ENCODE measurements at regions not wholly inside any gene's neighbourhood (a gene's known extent, or its start where the extent isn't known, plus 50 kb on each side); places are given as distances from the start of the nearest gene placed in this dataset.

DNA sequence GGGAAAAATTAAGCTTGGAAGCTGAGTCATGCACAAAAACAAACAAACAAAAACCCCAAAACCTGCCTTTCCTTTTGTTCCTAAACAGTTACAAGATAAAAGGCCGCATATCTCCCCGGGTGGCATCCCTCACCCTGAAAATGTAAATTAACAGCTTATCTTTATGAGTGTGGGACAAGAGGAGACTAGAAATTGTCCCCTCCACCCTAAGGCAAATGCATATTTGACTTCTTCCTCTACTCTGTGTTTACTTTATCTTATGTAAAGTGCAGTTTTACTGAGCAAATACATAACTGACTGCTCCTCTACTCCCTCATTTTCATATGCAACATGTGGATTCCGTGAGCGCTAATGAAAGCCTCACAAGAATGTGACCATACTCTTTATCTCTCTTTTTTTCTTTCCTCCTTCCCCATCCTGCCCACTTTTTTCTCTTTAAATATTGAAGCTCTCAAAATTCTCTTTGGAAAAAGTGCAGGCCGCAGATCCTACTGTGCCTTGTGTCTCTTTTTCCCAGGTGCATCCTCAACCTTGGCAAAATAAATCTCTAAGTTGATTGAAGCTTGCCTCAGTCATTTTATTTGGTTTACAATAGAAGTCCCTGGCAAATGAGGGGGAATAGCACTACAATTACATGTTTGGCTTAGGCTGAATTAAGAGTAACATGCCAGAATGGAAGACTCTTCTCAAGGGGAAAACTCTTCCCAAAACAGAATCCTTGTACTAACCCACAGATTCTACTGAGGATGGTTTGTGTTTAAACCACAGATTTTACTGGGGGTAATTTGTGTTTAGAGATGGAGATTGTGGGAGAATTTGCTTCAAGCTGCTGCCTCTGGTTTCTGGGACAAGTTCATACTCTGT lies 72.7 kb upstream of the WDR72 start:
- TF ChIP-seq, protein P1, sequence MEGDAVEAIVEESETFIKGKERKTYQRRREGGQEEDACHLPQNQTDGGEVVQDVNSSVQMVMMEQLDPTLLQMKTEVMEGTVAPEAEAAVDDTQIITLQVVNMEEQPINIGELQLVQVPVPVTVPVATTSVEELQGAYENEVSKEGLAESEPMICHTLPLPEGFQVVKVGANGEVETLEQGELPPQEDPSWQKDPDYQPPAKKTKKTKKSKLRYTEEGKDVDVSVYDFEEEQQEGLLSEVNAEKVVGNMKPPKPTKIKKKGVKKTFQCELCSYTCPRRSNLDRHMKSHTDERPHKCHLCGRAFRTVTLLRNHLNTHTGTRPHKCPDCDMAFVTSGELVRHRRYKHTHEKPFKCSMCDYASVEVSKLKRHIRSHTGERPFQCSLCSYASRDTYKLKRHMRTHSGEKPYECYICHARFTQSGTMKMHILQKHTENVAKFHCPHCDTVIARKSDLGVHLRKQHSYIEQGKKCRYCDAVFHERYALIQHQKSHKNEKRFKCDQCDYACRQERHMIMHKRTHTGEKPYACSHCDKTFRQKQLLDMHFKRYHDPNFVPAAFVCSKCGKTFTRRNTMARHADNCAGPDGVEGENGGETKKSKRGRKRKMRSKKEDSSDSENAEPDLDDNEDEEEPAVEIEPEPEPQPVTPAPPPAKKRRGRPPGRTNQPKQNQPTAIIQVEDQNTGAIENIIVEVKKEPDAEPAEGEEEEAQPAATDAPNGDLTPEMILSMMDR (conservative IDR thresholded peaks at IDR 0.05; ENCODE audit: low read length), result no peak
- no peak for TF ChIP-seq EZH2phosphoT487 (IDR thresholded peaks at IDR 0.05; ENCODE audit: borderline replicate concordance)

All from Loucy (cell line).